ENCODE measurements at regions not wholly inside any gene's neighbourhood (a gene's known extent, or its start where the extent isn't known, plus 50 kb on each side); places are given as distances from the start of the nearest gene placed in this dataset.

DNA sequence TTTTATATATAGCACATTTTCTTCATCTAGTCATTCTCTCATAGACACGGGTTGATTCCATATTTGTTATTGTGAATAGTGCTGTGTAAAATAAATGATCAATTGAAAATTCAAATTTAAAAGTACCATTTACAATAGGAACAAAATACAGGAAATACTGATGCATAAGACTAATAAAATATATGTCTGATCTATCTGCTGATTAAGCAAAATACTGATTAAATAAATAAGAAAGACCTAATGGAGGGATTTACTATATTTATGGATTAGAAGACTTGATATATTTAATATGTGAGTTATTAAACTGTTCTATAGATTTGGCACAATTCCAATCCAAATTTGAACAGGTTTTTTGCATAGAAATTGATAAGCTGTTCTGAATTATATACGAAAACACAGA is 1044.8 kb upstream of the ADGRL2 start:
- H3K9me3 Mint-ChIP-seq (ENCODE audit: unreplicated experiment) = no peaks in the 10 kb centered on the region
- no peaks in the 10 kb centered on the region for H3K4me1 ChIP-seq
- ChIA-PET CTCF (no interaction called here), POLR2A (no interaction called here)
- no peaks in the 10 kb centered on the region for H3K9me3 ChIP-seq
- TF ChIP-seq CTCF (IDR thresholded peaks at IDR 0.05; ENCODE audit: insufficient read depth in 1 of 2, low read depth in 1 of 2, low read length in 1 of 2, severe bottlenecking in 1 of 2, unreplicated experiment in 1 of 2) = no peak
- H3K27me3 ChIP-seq (replicated peaks; ENCODE audit: control insufficient read depth, insufficient read depth, low read length) = no peaks in the 10 kb centered on the region
- H3K4me3 Mint-ChIP-seq (ENCODE audit: unreplicated experiment) = no peak overlapping the region
- DNase-seq = no peak
- no peaks in the 10 kb centered on the region for H3K36me3 ChIP-seq (ENCODE audit: control insufficient read depth, insufficient read depth, low read length)
- intact Hi-C loops (cut with micrococcal nuclease; ENCODE audit: unreplicated experiment) = no loop called here
- no peaks in the 10 kb centered on the region for H3K4me1 Mint-ChIP-seq (ENCODE audit: low read depth, unreplicated experiment)
- no peak overlapping the region for H3K4me3 ChIP-seq (ENCODE audit: low read depth, low read length)
- H3K36me3 Mint-ChIP-seq (ENCODE audit: insufficient read depth, unreplicated experiment) = no peaks in the 10 kb centered on the region
- BruUV-seq (replicated peaks) = no TSS peak
- no peak overlapping the region for H3K27ac Mint-ChIP-seq (ENCODE audit: unreplicated experiment)
- no peaks in the 10 kb centered on the region for H3K27me3 Mint-ChIP-seq (ENCODE audit: insufficient read depth, unreplicated experiment)

GRCh38 chr1:80751204-80751603 is 1049.5 kb upstream of the ADGRL2 start:
- H3K9me3 Mint-ChIP-seq (ENCODE audit: unreplicated experiment) = no peaks in the 10 kb centered on the region
- no peaks in the 10 kb centered on the region for H3K36me3 Mint-ChIP-seq (ENCODE audit: insufficient read depth, unreplicated experiment)
- no peak overlapping the region for H3K27ac Mint-ChIP-seq (ENCODE audit: unreplicated experiment)
- Histone ChIP-seq H3K9me3 (no peaks in the 10 kb centered on the region), H3K4me3 (ENCODE audit: low read depth, low read length) (no peak overlapping the region), H3K27me3 (replicated peaks; ENCODE audit: control insufficient read depth, insufficient read depth, low read length) (no peaks in the 10 kb centered on the region), H3K4me1 (no peaks in the 10 kb centered on the region), H3K36me3 (ENCODE audit: control insufficient read depth, insufficient read depth, low read length) (no peaks in the 10 kb centered on the region)
- CTCF ChIA-PET = no interaction called here
- no peak for DNase-seq
- H3K4me3 Mint-ChIP-seq (ENCODE audit: unreplicated experiment) = no peak overlapping the region
- TF ChIP-seq CTCF (IDR thresholded peaks at IDR 0.05; ENCODE audit: insufficient read depth in 1 of 2, low read depth in 1 of 2, low read length in 1 of 2, severe bottlenecking in 1 of 2, unreplicated experiment in 1 of 2) = no peak
- no peaks in the 10 kb centered on the region for H3K4me1 Mint-ChIP-seq (ENCODE audit: low read depth, unreplicated experiment)
- POLR2A ChIA-PET = no interaction called here
- no peaks in the 10 kb centered on the region for H3K27me3 Mint-ChIP-seq (ENCODE audit: insufficient read depth, unreplicated experiment)
- intact Hi-C loops (cut with micrococcal nuclease; ENCODE audit: unreplicated experiment) = no loop called here
- BruUV-seq (replicated peaks) = no TSS peak

- CTCF ChIA-PET = no interaction called here
- no peaks in the 10 kb centered on the region for H3K36me3 ChIP-seq (ENCODE audit: control insufficient read depth, insufficient read depth, low read length)
- no peak for DNase-seq
- H3K4me1 ChIP-seq = no peaks in the 10 kb centered on the region
- H3K4me3 ChIP-seq (ENCODE audit: low read depth, low read length) = no peak overlapping the region
- BruUV-seq (replicated peaks) = no TSS peak
- H3K4me3 Mint-ChIP-seq (ENCODE audit: unreplicated experiment) = no peak overlapping the region
- intact Hi-C loops (cut with micrococcal nuclease; ENCODE audit: unreplicated experiment) = no loop called here
- H3K9me3 ChIP-seq = no peaks in the 10 kb centered on the region
- no peak for TF ChIP-seq CTCF (IDR thresholded peaks at IDR 0.05; ENCODE audit: insufficient read depth in 1 of 2, low read depth in 1 of 2, low read length in 1 of 2, severe bottlenecking in 1 of 2, unreplicated experiment in 1 of 2)
- no peaks in the 10 kb centered on the region for H3K4me1 Mint-ChIP-seq (ENCODE audit: low read depth, unreplicated experiment)
- peaks cover 13% of the 10 kb centered on the region for H3K9me3 Mint-ChIP-seq (ENCODE audit: unreplicated experiment)
- no peaks in the 10 kb centered on the region for H3K27me3 Mint-ChIP-seq (ENCODE audit: insufficient read depth, unreplicated experiment)
- no peak overlapping the region for H3K27ac Mint-ChIP-seq (ENCODE audit: unreplicated experiment)
- H3K27me3 ChIP-seq (replicated peaks; ENCODE audit: control insufficient read depth, insufficient read depth, low read length) = no peaks in the 10 kb centered on the region
- POLR2A ChIA-PET = no interaction called here
- no peaks in the 10 kb centered on the region for H3K36me3 Mint-ChIP-seq (ENCODE audit: insufficient read depth, unreplicated experiment)
These were observed 1069.4 kb upstream of the ADGRL2 start for GRCh38 chr1:80731241-80731894.

Measured in Caco-2 (cell line).